DND-41 (cell line): ENCODE measurements at regions not wholly inside any gene's neighbourhood (a gene's known extent, or its start where the extent isn't known, plus 50 kb on each side); places are given as distances from the start of the nearest gene placed in this dataset.

Experiments
- ATAC-seq: fragments of 200-7000 bp; cut with Tn5 transposase; 3 replicates; pipeline ENCODE4 v1.9.1; 2021; ENCODE audit warnings: low read depth; ENCODE audit not compliant: insufficient read depth
- DNase-seq: peaks from one replicate; pipeline ENCODE4 v3.0.0-alpha.2; 2020
- H2AFZ ChIP-seq: 2 replicates; pipeline ENCODE4 v1.6.0; 2012; ENCODE audit warnings: low read depth, low read length
- H3K27ac ChIP-seq: 2 replicates; pipeline ENCODE4 v1.5.1; 2012; ENCODE audit warnings: low read length, inconsistent platforms
- H3K27me3 ChIP-seq: fragments of 200-600 bp; sonication (generic); 2 replicates; pipeline ENCODE4 v1.6.0; 2012; ENCODE audit warnings: low read length, mild to moderate bottlenecking, inconsistent platforms; ENCODE audit not compliant: insufficient read depth, poor library complexity
- H3K36me3 ChIP-seq: 2 replicates; pipeline ENCODE4 v1.5.1; 2012; ENCODE audit warnings: low read length, inconsistent platforms; ENCODE audit not compliant: insufficient read depth
- H3K4me1 ChIP-seq: 2 replicates; pipeline ENCODE4 v1.5.1; 2012; ENCODE audit warnings: mild to moderate bottlenecking, low read length; ENCODE audit not compliant: insufficient read depth
- H3K4me2 ChIP-seq: 2 replicates; pipeline ENCODE4 v1.6.0; 2012; ENCODE audit warnings: mild to moderate bottlenecking, moderate library complexity, low read length, inconsistent platforms; ENCODE audit not compliant: insufficient read depth
- H3K4me3 ChIP-seq, 2 experiments: fragments of 200-600 bp in 1 of 2; shearing (Covaris generic) in 1 of 2; 2 replicates each; pipeline ENCODE4 v1.5.1; 2012 to 2016; ENCODE audit warnings: inconsistent platforms in 2 of 2, low read length in 2 of 2, mild to moderate bottlenecking in 2 of 2, low read depth in 1 of 2, moderate library complexity in 1 of 2
- H3K79me2 ChIP-seq: 2 replicates; pipeline ENCODE4 v1.6.0; 2012; ENCODE audit warnings: low read length, inconsistent platforms; ENCODE audit not compliant: insufficient read depth
- H3K9ac ChIP-seq: 2 replicates; pipeline ENCODE4 v1.6.0; 2012; ENCODE audit warnings: low read depth, mild to moderate bottlenecking, inconsistent platforms, low read length, moderate library complexity
- H3K9me3 ChIP-seq: 2 replicates; pipeline ENCODE4 v1.5.1; 2012; ENCODE audit warnings: low read length, moderate library complexity, mild to moderate bottlenecking, inconsistent platforms; ENCODE audit not compliant: insufficient read depth, severe bottlenecking
- H4K20me1 ChIP-seq: 2 replicates; pipeline ENCODE4 v1.6.0; 2012; ENCODE audit warnings: low read length; ENCODE audit not compliant: insufficient read depth
- EZH2 ChIP-seq: IDR thresholded peaks from 3 replicates; pipeline ENCODE4 v1.6.1; 2012; ENCODE audit warnings: borderline replicate concordance, low read depth, mild to moderate bottlenecking, moderate library complexity, low read length, inconsistent platforms; ENCODE audit not compliant: severe bottlenecking
- TF ChIP-seq, protein P1 (sequence below): IDR thresholded peaks from 2 replicates; pipeline ENCODE4 v1.5.1; 2012; ENCODE audit warnings: borderline replicate concordance, low read length, moderate library complexity, mild to moderate bottlenecking; ENCODE audit not compliant: poor library complexity, severe bottlenecking; ENCODE audit errors: extremely low read depth

GRCh38 chr9:81741103-81741502 is 51.8 kb upstream of the TLE1 start:
- no peak overlapping the region for H3K27ac ChIP-seq
- H3K4me3 ChIP-seq: no peak overlapping the region

DNA sequence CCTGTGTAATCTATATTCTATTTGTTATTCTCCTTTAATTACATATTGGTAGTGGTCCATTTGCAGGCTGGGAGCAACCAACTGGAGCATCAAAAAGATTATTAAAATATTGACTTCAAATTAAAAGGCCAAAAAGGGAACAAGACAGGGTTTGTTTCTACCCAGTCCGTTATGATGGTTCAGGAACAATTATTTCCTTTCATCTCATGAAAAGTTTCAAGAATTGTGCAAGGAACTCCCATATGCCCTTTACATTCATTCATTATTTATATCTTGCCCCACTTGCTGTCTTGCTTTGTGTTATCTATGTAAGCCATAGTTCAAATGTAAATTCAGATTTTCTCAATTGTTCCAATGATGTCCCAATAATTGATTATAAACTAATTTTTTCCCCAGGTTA is 58.7 kb upstream of the TLE1 start:
- Histone ChIP-seq H3K4me3 (no peak overlapping the region), H3K36me3 (no peaks in the 10 kb centered on the region), H3K27me3 (no peaks in the 10 kb centered on the region)

More at GRCh38 chr9:81741103-81741502, 51.8 kb upstream of the TLE1 start:
- no peak overlapping the region for H3K4me2 ChIP-seq
- H3K9me3 ChIP-seq: no peaks in the 10 kb centered on the region
- H2AFZ ChIP-seq: no peak overlapping the region
- no peaks in the 10 kb centered on the region for H3K4me1 ChIP-seq
- TF ChIP-seq, protein P1, sequence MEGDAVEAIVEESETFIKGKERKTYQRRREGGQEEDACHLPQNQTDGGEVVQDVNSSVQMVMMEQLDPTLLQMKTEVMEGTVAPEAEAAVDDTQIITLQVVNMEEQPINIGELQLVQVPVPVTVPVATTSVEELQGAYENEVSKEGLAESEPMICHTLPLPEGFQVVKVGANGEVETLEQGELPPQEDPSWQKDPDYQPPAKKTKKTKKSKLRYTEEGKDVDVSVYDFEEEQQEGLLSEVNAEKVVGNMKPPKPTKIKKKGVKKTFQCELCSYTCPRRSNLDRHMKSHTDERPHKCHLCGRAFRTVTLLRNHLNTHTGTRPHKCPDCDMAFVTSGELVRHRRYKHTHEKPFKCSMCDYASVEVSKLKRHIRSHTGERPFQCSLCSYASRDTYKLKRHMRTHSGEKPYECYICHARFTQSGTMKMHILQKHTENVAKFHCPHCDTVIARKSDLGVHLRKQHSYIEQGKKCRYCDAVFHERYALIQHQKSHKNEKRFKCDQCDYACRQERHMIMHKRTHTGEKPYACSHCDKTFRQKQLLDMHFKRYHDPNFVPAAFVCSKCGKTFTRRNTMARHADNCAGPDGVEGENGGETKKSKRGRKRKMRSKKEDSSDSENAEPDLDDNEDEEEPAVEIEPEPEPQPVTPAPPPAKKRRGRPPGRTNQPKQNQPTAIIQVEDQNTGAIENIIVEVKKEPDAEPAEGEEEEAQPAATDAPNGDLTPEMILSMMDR: no peak
- no peak for TF ChIP-seq EZH2
- DNase-seq: no peak
- H3K9ac ChIP-seq: no peak overlapping the region
- H3K79me2 ChIP-seq: no peaks in the 10 kb centered on the region
- ATAC-seq: no peak
- H3K27me3 ChIP-seq: no peaks in the 10 kb centered on the region
- H3K36me3 ChIP-seq: no peaks in the 10 kb centered on the region
- no peaks in the 10 kb centered on the region for H4K20me1 ChIP-seq

DNA sequence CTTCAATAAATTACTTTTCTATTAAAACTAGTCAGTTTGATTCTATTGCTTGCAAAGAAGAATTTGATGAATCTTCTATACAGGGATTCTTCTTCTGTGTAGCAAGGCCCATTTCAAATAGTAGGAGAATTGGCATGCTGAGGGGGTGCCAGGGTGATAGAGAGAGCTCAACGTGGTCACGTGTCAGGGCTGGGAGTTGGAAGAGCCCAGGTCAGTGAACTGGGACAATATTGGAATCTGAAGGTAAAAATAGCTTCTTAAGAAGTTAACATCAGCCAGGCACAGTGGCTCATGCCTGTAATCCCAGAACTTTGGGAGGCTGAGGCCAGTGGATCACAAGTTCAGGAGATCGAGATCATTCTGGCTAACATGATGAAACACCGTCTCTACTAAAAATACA is 64.1 kb upstream of the TLE1 start:
- H3K9me3 ChIP-seq: no peaks in the 10 kb centered on the region
- TF ChIP-seq, protein P1: no peak
- no peak for TF ChIP-seq EZH2
- H3K4me3 ChIP-seq: no peak overlapping the region
- no peak for ATAC-seq
- no peaks in the 10 kb centered on the region for H3K79me2 ChIP-seq
- H3K36me3 ChIP-seq: no peaks in the 10 kb centered on the region
- H4K20me1 ChIP-seq: no peaks in the 10 kb centered on the region
- no peak overlapping the region for H3K4me2 ChIP-seq
- no peak overlapping the region for H3K9ac ChIP-seq
- no peak overlapping the region for H2AFZ ChIP-seq
- no peak for DNase-seq
- H3K4me1 ChIP-seq: no peaks in the 10 kb centered on the region
- no peak overlapping the region for H3K27ac ChIP-seq
- no peaks in the 10 kb centered on the region for H3K27me3 ChIP-seq

More for the DNA sequence above, 58.7 kb upstream of the TLE1 start:
- Histone ChIP-seq H3K27ac (no peak overlapping the region), H3K4me2 (no peak overlapping the region), H4K20me1 (no peaks in the 10 kb centered on the region), H2AFZ (no peak overlapping the region), H3K79me2 (no peaks in the 10 kb centered on the region), H3K4me1 (no peaks in the 10 kb centered on the region), H3K9me3 (no peaks in the 10 kb centered on the region), H3K9ac (no peak overlapping the region)
- TF ChIP-seq, protein P1: no peak
- TF ChIP-seq EZH2: no peak
- no peak for DNase-seq
- ATAC-seq: no peak

DNA sequence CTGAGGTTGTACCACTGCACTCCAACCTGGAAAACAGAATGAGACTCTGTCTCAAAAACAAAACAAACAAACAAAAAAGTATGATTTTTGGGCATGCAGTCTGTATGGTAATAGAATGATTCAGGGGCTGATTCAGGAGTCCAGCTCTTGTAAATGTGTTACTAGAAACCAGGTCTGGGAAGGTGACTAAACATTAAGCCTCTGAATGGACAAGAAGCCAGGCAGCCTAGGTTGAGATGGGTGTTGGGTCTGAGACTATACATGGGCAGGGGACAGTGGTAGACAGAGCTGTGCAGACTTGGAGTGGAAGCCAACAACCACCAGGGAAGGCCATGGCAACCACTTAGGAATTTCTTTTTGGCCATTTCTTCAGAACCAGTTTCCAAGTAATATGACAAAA is 64.9 kb upstream of the TLE1 start:
- H3K4me2 ChIP-seq: no peak overlapping the region
- H3K27ac ChIP-seq: no peak overlapping the region
- H3K4me3 ChIP-seq: no peak overlapping the region
- no peaks in the 10 kb centered on the region for H3K4me1 ChIP-seq
- H3K9ac ChIP-seq: no peak overlapping the region
- H2AFZ ChIP-seq: no peak overlapping the region
- no peaks in the 10 kb centered on the region for H3K27me3 ChIP-seq
- no peaks in the 10 kb centered on the region for H3K79me2 ChIP-seq
- ATAC-seq (no peak), DNase-seq (no peak)
- no peaks in the 10 kb centered on the region for H3K36me3 ChIP-seq
- H4K20me1 ChIP-seq: no peaks in the 10 kb centered on the region
- no peaks in the 10 kb centered on the region for H3K9me3 ChIP-seq
- TF ChIP-seq EZH2: no peak
